Brain microvascular endothelial cell (primary cell): ENCODE measurements at regions not wholly inside any gene's neighbourhood (a gene's known extent, or its start where the extent isn't known, plus 50 kb on each side); places are given as distances from the start of the nearest gene placed in this dataset.
"Not testable (repeated sequence)": the region's sequence is repeated elsewhere in the genome, so short reads cannot be mapped to it uniquely, and the experiment has no call there.

Experiments
- DNase-seq: peaks from one replicate; pipeline ENCODE4 v3.0.0-alpha.2; 2020
- H3K27ac ChIP-seq: fragments of 250-450 bp; sonication (Bioruptor Pico); 2 replicates; pipeline ENCODE4 v1.5.1; 2020; ENCODE audit warnings: mild to moderate bottlenecking, moderate library complexity
- H3K27me3 ChIP-seq: fragments of 250-450 bp; sonication (Bioruptor Pico); replicated peaks from 2 replicates; pipeline ENCODE4 v1.5.1; 2020; ENCODE audit warnings: mild to moderate bottlenecking
- H3K36me3 ChIP-seq: fragments of 250-450 bp; sonication (Bioruptor Pico); replicated peaks from 2 replicates; pipeline ENCODE4 v1.5.1; 2020; ENCODE audit warnings: mild to moderate bottlenecking
- H3K4me3 ChIP-seq: 2 replicates; pipeline ENCODE4 v1.5.1; 2011; ENCODE audit warnings: low read depth, mild to moderate bottlenecking, control low read depth, low read length, moderate library complexity
- in situ Hi-C: cut with HindIII; loops from 2 replicates; pipeline ENCODE4 v1.10.0; 2017; ENCODE audit warnings: low sequenced_read_pairs, low pct_ligation_motif_present
- TF ChIP-seq, protein P1 (sequence below): IDR thresholded peaks from 2 replicates; pipeline ENCODE4 v1.5.1; 2011; ENCODE audit warnings: low read depth, mild to moderate bottlenecking, moderate library complexity, low read length, control low read depth, inconsistent platforms; ENCODE audit errors: missing control alignments

DNA sequence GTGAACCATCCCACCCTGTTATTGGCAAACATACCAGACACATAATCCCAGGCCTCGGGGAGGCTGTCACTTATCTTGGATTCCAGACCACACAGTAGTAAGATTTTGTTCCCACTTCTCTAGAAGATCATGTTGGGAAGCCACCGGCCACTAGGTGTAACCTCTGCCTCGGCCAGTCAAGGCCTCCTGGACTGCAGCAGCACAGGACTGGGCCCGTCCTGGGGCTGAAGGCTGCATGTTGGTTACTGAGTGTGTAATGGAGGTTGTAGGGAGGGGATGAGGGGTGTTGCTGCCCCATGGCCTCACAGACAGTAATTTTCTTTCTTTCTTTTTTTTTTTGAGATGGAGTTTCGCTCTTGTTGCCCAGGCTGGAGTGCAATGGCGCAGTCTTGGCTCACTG, 92.4 kb upstream of the SYT13 start:
- peaks cover 21% of the 10 kb centered on the region for H3K27me3 ChIP-seq
- in situ Hi-C loops, result loop anchor here (25.0 kb wide), 2 partner anchors 284 to 384 kb away; partner anchors contain the start of gene CHST1

DNA sequence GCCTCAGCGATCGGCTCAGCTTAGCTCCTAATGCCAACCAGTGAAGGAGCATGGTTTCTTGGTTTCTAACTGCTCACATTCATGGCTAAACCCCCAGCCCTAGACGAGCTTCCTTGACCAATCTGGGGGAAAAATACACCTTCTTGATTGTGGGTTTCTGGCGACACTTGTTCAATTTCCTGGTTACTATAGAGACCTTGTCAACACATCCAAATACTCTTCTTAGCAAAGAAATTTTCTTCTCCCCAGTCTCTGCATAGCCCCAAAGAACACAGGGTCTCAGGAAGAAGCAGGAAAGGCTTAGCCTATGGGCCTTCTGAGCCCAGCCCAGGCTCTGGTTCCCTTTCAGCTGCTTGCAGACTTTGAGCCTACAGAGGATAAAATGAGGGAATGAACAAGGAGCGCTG, 88.5 kb upstream of the SYT13 start:
- TF ChIP-seq, protein P1, sequence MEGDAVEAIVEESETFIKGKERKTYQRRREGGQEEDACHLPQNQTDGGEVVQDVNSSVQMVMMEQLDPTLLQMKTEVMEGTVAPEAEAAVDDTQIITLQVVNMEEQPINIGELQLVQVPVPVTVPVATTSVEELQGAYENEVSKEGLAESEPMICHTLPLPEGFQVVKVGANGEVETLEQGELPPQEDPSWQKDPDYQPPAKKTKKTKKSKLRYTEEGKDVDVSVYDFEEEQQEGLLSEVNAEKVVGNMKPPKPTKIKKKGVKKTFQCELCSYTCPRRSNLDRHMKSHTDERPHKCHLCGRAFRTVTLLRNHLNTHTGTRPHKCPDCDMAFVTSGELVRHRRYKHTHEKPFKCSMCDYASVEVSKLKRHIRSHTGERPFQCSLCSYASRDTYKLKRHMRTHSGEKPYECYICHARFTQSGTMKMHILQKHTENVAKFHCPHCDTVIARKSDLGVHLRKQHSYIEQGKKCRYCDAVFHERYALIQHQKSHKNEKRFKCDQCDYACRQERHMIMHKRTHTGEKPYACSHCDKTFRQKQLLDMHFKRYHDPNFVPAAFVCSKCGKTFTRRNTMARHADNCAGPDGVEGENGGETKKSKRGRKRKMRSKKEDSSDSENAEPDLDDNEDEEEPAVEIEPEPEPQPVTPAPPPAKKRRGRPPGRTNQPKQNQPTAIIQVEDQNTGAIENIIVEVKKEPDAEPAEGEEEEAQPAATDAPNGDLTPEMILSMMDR, result no peak
- Histone ChIP-seq H3K27me3 (peaks cover 24% of the 10 kb centered on the region), H3K27ac (no peak overlapping the region), H3K36me3 (no peaks in the 10 kb centered on the region), H3K4me3 (no peak overlapping the region)
- in situ Hi-C loops, result loop anchor here (25.0 kb wide), 2 partner anchors 288 to 388 kb away; partner anchors contain the start of gene CHST1
- no peak for DNase-seq

More for the DNA sequence above, 92.4 kb upstream of the SYT13 start:
- DNase-seq, result no peak
- Histone ChIP-seq H3K4me3 (no peak overlapping the region), H3K27ac (no peak overlapping the region), H3K36me3 (no peaks in the 10 kb centered on the region)
- TF ChIP-seq, protein P1, result no peak

DNA sequence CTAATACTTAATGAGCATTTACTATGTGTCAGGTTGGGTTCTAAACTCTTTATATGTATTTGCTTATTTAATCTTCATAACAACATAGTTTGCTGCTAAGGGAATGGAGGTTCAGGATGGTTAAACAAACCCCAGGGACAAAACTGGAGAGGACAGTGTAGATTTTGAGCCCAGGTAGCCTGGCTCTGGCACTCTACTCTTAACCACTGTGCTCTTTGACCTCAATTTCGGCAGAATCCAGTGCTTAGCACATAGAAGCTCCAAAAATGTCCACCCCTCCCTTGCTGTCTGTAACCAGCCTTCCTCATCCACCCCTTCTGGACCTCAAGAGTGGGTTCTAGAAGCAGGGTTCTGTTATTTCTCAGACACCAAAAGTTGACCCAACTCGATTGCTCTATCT, 88.0 kb upstream of the SYT13 start:
- H3K36me3 ChIP-seq, result no peaks in the 10 kb centered on the region
- DNase-seq, result no peak
- no peak overlapping the region for H3K4me3 ChIP-seq
- in situ Hi-C loops, result no loop called here
- peaks cover 26% of the 10 kb centered on the region for H3K27me3 ChIP-seq
- no peak overlapping the region for H3K27ac ChIP-seq
- TF ChIP-seq, protein P1, result no peak

DNA sequence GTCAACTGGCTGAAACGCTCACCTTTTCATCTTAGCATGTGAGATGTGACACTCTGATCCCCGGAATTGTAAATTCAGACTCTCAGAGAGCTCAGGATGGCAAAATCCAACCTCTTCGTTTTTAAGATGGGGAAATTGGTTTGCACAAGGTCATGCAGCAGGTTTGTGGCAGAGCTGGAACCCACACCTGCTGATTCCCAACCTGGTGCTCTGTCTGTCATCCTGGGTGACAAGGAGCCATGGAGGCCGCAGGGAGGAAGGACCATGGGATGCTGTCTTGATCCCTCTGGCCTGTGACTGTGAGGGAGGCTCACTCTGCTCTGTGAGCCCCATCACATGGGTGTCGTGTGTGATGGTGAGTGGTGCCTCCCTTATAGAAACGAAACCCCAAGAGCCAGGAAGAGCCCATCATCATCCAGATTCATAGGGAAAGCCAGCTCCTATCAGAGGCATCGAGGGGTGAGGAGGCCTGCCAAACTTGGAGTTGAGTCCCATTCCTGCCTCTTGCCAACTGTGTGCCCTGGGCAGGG, 87.4 kb upstream of the SYT13 start:
- H3K27me3 ChIP-seq, result peaks cover 31% of the 10 kb centered on the region

DNA sequence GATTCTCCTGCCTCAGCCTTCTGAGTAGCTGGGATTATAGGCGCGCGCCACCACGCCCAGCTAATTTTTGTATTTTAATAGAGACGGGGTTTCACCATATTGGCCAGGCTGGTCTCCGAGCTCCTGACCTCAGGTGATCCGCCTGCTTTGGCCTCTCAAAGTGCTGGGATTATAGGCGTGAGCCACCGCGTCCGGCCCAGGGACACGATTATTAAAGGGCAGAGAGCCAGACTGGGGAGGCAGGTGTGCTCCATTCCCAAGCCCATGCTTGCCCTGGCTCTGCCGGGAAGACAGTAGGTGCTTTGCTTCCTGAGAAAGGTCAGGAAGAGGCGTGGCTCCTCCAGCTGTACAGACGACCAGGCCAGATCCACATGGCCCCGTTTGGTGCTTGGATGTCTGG, 86.3 kb upstream of the SYT13 start:
- in situ Hi-C loops, H3K27ac ChIP-seq, H3K36me3 ChIP-seq, H3K4me3 ChIP-seq, DNase-seq: not testable (repeated sequence)
- peaks cover 32% of the 10 kb centered on the region for H3K27me3 ChIP-seq

More for the DNA sequence above, 87.4 kb upstream of the SYT13 start:
- DNase-seq, result no peak
- TF ChIP-seq, protein P1, result no peak
- no peaks in the 10 kb centered on the region for H3K36me3 ChIP-seq
- in situ Hi-C loops, result no loop called here
- H3K4me3 ChIP-seq, result no peak overlapping the region
- H3K27ac ChIP-seq, result no peak overlapping the region

DNA sequence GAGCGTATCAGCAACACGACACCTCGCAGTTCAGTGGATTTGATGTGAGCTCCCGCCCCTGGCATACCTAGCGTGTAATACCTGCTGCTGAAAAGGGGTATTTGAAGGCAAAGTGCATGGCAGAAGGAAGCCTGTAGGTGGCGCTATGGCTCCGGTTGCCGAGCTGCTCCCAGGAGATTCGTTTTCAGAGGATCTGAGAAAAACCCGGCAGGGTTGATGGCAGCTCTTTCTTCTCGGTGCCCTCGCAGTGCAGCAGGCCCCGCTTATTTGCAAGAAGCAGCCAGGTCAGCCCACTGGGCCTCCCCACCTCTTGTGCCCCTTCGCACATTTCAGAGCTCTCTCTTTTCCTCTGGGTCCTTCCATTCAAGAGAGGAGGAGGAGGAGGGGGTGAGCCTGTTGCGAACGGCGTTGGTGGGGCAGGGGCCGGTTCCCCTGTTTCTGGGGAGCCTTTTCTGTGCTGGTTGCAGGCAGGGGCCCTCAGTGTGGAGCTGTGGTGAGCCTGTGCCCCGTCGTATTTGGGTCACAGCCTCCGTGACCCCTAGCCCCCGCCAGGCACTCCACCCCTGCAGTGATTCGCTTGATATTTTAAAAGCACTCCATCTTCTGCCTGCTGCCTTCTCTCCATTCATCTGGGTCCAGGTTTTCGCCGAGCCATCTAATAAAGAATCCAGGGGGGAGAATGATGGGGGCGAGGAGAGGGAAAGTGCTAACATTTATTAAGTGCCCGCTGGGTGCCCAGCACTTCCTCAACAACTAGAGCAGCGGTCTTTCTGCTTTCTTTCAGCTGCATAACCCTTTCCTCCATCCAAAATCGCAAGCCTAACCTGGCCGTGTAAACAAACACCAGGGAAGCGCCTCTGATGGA, 85.3 kb upstream of the SYT13 start:
- in situ Hi-C loops, result no loop called here
- peaks cover 32% of the 10 kb centered on the region for H3K27me3 ChIP-seq
- H3K4me3 ChIP-seq, result peak overlapping the region; percentile 17
- no peak overlapping the region for H3K27ac ChIP-seq
- peak; percentile 51 for DNase-seq
- TF ChIP-seq, protein P1, result peak; percentile 98
- no peaks in the 10 kb centered on the region for H3K36me3 ChIP-seq
